Heart left ventricle (tissue), 13 donors: ENCODE measurements at regions not wholly inside any gene's neighbourhood (a gene's known extent, or its start where the extent isn't known, plus 50 kb on each side); places are given as distances from the start of the nearest gene placed in this dataset.

Source experiments
- CTCF ChIP-seq, 12 donors: fragments of 200-600 bp; sonication (generic) in 4 of 12; IDR thresholded peaks; one replicate each; pipeline versions ENCODE4 v1.5.0 to v1.8.0; 2018 to 2022; ENCODE audit warnings: antibody characterized with exemption in 12 of 12, mild to moderate bottlenecking in 5 of 12
- POLR2A ChIP-seq, 2 donors: fragments of 450-650 bp; IDR thresholded peaks; one replicate each; pipeline ENCODE4 v1.6.1; 2017; ENCODE audit warnings: antibody characterized with exemption in 2 of 2, mild to moderate bottlenecking in 2 of 2, moderate library complexity in 2 of 2
- donor health status: ischemic (EF 13 %, LVEDD 7.1; RV severe dilation, severe dysfunction).
- donor health status: DM: no; HTN: yes; CAD: no.
- donor health status: DM: no; HTN: no; CAD: no.
- donor health status: ischemic (EF 25% LVEDD 6.9; RV normal size, moderate dysfunction).
- donor health status: ischemic (EF 25% LVEDD 5.7; RV mildly dilated, moderate dysfunction).
- donor health status: ischemic (EF 35%, LVEDD 5.7; RV mildly dilated, moderate dysfunction).
- donor health status: nonischemic (EF 11% LVEDD 7.7; RV severe dilation, severe dysfunction).
- donor health status: DM: yes; HTN: yes; CAD: no.
- donor health status: PGD.
- donor health status: ischemic (EF 29% LVEDD 5.4; RV normal size, mild dysfunction).
- donor health status: nonischemic (EF 23%, LVEDD 6.1; RV moderate dilation, normal function).

- TF ChIP-seq CTCF (IDR thresholded peaks at IDR 0.05) (no peak), POLR2A (IDR thresholded peaks at IDR 0.05) (no peak)
These were observed 139.6 kb upstream of the ITGA6 start for GRCh38 chr2:172287605-172288315.
